IPS-NIHi7 (cell line): ENCODE measurements at regions not wholly inside any gene's neighbourhood (a gene's known extent, or its start where the extent isn't known, plus 50 kb on each side); places are given as distances from the start of the nearest gene placed in this dataset.

ENCODE experiments used
- DNase-seq: peaks from one replicate; pipeline ENCODE4 v3.0.0; 2012; ENCODE audit warnings: mixed read lengths; ENCODE audit errors: extremely low spot score

DNA sequence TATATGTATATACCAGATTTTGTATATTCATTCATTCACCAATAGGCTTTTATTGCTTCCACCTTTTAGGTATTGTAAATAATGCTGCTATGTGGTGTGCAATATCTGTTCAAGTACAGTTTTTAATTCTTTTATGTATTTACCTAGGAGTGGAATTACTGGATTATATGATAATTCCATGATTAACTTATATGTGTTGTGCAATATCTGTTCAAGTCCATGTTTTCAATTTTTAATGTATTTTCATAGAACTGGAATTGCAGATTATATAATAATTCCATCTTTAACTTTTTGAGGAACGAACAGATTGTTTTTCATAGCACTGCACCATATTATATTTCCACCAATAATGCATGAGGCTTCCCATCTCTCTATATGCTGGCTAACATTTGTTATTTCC is 50.6 kb upstream of the L3MBTL4 start:
- no peak for DNase-seq

DNA sequence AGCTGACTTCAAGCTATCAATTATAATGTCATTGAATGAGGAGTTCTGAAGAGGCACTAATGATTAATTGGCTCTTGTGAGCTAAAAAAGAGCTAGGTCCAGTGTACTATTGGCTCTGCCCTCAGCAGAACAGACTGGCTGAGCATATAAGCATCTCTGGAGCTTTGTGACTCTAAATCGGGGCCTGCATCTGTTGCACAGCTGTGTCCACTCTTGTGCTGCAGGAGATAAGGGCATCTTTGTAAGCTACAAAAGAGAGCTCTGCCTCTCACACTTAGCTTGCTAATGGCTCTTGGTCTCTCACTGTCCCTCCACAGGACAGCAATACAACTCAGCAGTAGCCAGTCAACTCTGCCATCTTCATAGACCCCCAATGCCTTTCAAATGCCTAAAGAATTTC is 61.5 kb upstream of the L3MBTL4 start:
- DNase-seq, result no peak

DNA sequence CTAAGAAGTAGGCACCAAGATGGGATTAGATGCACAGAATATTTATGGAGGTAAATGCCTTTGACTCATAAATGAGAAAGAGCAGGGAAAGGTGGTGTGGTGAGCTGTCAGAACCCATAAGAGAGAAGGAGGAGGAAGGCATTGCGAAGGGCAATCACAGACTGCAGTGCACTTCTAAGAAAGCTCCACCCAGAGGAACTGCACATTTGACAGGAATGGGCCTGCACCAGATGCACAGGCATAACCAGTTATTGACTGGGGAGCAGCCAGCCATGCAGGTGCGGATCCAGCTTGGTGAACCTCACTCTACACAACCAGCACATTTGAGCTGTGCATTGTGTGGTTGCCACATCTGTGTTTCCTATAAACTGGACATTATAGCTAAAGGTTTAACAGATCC is 62.2 kb upstream of the L3MBTL4 start:
- no peak for DNase-seq

DNA sequence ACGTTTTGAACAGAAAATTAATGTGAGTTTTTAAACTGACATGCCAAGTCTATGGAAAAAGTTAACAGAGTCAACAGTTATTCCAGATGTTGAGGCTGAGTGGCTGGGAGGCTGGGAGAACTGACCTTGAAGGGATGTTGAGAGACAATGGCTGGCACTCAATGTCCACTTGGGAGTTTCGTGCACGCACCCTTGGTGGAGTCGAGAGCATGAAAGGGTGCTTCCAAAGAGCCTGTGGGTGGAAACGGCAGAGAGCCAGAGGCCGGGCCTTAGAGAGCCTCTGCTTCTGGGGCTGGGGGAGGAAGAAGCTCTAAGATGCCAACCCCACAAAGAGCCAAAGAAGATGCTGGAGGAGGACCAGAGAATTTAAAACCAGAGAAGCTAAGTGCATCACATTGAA is 63.4 kb upstream of the L3MBTL4 start:
- no peak for DNase-seq

DNA sequence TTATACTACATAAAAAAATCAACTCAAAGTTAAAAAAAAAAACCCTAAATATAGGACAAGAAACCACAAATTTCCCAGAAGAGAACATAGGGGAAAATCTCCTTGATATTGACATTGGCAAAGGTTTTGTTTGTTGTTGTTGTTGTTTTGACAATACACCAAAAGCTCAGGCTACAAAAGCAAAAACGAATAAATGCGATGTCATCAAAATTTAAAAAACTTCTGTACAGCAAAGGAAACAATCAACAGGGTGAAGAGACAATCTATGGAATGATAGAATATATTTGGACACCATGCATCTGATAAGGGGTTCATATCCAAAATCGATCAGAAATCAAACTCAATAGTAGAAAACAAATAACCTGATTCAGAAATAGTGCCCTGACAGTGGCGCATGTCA is 65.0 kb upstream of the L3MBTL4 start:
- no peak for DNase-seq

DNA sequence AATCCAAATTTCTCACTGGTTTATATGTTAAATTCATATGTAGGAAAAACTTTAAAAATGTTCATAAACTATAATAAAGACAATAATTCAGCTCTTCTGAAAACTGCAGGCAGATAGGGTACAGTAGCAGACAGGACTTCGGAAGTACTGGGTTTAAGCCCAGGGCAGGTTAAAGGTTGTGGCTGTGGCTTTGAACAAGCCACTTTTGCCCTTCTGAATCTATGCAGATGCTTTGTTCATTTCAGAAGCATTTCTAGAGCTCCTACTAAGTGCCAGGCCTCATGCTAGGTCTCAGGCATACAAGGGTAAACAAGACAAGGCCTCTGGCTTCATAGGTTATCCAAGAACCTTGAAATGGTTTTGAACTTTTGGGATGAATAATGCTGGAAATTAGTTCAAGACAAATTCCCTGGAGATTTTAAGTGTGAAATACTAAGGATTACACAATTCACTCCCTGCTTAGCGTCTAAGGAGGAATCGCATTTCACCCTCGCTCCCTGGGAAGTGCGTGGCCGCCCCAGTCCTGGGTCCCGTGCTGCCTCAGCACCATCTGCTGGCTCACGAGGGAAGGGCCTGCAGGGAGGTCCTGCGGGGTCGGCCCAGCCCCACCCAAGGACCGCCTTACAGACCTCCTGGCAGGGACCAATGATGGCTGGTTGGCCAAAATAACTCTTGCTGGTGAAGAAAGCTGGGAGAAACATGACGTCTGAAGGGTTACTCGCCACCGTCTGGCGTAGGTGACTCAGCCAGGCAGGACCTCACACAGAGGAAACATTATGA is 67.7 kb upstream of the L3MBTL4 start:
- peak; percentile 94 for DNase-seq

DNA sequence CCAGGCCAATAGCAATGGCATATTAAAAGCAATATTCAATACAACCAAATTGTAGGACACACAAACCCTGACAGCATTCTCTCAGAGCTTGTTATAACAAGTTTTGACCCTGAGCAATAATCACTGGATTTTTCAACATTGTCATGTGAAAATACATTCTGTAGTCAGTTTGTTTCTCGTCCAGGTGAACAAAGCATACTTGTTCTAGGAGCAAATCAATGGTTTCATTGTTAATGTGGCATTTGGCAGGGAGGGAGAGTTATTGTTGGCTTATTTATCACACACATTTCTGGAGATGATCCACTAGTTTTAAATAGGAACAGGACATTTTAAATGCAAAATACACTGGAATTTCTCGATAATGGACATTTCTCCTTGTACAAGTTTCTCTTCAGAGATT is 69.9 kb upstream of the L3MBTL4 start:
- no peak for DNase-seq

DNA sequence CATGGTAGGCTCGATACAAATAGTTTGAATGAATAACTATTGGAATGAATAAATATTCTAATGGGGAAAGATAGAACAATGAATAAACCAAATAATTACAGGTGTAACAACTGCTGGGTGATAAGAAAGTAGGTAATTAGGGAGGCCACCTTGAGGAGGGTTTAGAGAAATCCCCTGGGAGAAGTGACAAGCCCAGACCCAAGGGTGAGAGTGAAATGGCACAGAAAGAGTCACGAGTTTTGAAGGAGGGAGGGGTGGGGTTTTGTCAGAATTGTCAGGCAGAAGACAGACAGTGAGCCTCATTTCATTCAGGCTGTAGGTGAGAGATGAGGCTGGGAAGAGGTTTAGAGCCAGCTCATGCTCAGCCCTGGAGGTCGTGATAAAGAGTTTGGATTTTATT is 71.6 kb upstream of the L3MBTL4 start:
- DNase-seq, result no peak

DNA sequence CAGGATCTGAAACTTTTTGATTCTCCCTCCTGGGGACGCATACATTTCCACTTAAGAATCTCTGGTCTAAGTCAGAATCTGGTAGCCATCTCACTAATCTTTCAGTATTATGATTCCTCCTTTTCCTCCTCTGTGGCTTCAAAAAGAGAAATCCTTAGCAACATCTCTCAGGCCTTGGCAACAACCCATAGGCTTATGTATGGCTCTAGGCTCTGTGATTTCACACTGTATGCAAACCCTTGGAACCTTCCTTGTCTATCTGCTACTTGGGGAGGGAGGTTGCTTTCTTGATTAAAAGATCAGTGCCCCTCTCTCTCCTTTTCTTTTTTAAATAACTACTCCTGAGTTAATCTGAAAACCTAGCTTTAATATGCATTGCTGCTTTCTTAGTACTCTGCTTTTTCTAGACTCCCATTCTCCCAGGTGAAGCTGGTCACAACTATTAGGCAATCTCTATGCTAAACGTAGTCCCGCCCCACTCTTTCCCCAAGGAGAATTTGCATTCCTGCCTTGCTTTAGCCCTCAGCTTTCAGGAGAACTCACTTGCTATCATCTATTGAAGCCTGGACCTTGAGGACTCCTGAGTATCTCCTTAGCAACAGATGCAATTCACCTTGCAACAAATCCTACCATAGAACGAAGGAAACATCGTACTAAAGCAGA is 72.2 kb upstream of the L3MBTL4 start:
- peak; percentile 30 for DNase-seq

DNA sequence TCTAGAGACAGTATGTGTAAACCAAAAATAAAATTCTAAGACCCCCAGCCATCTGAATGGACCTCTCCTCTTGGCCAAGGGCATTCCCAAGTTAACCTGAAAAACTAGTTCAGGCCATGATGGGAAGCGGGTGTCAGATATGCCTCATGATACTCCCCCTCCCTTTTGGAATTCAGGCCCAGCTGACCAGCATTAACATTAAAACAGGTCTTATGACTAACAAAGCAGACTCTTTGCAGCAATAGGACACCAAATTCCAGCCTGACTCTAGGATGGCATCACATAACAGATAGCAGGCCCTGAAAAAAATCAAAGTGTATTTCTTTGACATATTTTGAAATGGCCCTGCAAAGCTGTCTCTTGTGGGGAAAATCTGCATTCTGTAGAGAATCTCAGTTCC is 73.3 kb upstream of the L3MBTL4 start:
- no peak for DNase-seq

DNA sequence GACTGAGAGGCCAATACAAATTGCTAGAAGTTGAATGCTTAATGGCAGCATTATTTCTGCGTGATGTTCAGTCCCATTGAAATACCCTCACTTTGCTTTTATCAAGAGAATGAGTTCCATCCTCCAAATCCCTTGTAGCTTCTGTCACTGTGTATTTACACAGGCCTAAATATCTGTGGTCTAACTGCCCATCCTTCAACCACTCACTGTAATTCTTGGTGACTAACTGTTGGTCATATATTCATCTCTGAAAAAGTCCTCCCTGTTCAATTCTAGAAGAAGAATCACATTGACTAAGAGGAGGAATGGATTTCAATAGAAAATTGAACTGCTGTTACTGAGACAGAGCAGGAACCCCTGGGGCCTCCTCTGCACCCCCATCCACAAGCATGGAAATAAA is 74.2 kb upstream of the L3MBTL4 start:
- DNase-seq, result no peak

DNA sequence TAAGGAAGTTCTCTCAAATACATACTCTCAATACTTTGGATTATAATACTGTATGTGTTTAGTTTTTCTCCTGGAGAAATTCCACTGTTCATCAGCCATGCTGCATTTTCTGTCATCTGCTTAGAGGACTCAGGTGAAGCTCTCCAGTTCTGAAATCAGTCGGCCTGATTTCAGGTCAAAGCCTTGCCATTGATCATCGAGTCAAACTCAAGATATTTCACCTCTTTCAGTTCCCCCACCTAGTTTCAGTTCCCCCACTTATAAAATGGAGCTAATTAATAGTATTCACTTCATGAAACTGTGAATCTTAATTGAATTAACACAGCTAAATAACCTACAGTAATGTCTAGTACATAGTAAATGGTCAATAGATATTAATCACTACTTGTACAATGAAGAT is 75.3 kb upstream of the L3MBTL4 start:
- no peak for DNase-seq

DNA sequence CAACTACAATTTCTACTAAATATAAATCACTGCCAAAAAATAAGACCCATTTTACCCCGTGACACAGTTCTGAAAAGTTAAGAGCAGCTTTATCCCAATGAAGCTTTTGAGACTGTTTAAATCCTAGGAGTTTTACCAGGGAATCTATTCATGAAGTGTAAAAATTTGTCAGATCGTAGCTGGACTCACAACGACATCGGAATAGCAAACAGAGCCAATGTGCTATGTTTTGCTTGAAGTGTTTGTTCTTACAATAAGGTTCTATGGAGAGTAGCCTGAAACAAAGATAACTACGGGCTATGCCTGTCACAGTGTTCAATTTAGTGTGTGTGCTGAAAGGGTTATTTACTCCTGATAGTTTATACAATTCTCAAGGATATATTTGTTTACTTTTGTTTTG is 78.5 kb upstream of the L3MBTL4 start:
- no peak for DNase-seq

DNA sequence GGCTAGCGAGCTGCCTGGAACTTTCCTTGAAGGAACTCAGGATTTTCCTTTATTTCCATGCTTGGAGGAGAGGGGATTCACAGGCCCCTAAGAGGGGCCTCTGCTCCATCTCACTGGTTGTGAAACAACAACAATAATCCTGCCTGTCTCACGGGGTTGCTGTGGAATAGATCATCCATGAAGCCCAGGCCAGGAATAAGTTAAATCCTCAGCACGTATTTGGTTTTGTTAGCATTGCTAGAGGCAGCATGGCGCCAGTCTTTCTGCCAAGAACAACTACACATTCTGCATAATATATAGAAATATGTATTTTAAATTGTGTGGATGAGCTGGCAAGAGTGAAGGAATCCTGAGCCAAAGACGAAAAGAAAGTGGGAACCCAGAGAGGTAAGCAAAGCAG is 80.8 kb upstream of the L3MBTL4 start:
- DNase-seq, result no peak

DNA sequence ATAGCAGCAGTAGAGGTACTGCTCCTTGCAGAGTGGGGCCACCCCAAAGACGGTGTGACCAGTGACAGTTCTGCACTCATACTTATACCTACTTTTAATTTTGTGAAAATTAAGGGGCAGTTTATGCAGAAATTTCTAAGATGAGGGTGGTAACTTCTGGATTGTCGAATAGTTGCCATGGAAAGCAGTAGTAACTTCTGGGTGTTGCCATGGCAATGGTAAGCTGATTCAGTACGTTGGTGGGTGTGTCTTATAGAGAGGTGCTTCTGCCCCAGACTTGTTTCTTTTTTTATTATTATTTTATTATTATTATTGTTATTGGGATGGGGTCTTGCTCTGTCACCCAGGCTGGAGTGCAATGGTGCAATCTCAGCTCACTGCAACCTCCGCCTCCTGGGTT is 82.8 kb upstream of the L3MBTL4 start:
- no peak for DNase-seq

DNA sequence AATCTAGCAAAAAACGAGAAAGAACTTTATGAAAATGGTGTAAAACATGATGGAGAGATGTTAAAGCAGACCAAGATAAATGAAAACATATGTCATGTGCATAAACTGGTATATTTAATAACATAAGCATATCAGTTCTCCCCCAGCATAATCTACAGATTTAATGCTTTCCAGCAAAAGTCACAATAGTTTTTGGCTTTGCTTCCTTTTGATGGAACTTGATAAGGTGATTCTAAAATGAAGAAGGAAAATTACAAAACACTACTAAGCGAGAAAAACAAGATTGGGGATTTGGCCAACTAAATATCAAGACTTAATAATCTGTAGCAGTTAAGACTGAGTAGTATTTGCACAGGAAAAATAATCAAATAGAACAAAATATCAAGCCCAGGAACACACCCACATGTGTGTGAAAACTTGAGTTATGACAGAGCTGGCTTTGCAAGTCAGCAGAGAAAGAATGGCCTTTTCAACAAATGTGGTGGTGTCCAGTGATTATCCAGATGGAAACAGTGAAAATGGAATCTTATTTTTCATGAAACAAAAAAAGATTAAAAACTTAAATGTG is 83.7 kb upstream of the L3MBTL4 start:
- DNase-seq, result no peak

DNA sequence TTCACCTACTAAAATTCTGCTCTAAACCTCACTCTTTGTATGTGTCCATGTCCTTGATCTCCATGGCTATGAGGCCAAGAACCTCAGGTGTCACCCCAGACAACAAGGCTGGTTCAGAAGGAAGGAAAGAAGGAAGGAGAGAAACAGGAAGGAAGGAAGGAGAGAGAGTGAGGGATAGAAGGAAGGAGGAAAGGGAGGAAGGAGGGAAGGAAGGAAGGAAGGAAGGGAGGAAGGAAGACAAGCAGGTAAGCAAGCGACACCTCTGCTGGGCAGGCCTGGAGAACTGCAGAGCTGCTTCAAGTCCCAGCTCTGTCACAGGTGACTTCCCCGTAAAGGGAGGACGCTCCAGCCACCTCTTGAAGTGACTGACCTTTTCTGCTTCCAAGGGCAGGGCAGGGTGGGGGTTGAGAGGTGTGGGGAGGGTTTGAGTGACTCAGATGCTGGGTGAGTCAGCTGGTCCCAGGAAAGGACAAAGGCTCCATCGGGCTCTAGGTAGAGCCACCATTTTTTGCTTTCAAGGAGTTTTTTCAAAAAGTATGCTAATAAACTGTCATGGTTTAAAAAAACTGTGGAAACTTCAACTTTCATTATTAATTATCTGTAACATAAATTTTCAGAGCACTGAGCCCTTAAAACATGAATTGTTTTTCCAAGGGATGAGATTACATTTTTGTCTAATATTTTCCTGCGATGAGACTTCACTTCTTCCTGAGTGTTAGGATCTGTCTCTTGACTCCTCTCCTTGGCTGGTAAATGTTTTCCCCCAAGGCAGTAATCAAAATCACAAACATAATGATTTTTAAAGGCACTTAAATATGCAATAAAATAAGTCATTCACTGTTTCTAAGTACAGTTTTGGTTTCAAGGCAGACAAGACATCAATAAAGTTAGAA is 90.1 kb upstream of the L3MBTL4 start:
- DNase-seq, result peak; percentile 27

DNA sequence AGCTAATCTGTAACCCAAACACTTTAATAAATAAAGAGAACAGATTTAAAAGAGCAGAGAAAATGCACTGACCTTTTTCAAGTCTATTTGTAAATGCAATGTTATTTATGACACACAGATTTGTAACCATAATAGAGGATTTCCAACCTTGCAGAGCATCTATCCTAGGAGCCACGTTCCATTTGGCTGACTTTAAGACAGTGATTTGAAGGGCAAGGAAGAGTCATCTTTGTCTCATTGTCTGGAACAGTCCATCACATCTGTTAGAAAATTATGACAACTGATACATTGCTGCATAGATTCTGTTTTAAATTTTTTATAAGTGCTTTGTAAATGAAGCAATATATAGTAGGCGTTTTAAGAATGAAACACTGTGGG is 90.8 kb upstream of the L3MBTL4 start:
- no peak for DNase-seq

DNA sequence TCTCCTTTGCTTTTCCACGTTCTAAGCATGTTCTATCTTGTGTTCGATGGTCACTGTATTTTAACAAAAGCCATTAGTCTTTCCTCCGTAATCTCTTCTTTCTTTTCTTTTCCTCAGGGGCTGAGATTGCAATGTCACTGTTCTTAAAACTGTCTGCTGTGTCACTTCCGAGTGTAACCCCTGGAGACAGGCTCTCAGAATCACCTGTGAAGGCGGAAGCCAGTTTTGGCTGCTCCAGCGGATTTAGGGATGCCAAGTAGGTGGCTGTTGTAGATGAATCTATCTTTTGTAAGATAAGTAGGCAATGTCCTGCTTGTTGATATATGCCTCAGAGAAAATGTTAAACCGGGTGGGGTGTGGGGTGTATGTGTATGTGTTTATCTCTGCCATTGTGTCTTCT is 94.7 kb upstream of the L3MBTL4 start:
- peak; percentile 19 for DNase-seq

DNA sequence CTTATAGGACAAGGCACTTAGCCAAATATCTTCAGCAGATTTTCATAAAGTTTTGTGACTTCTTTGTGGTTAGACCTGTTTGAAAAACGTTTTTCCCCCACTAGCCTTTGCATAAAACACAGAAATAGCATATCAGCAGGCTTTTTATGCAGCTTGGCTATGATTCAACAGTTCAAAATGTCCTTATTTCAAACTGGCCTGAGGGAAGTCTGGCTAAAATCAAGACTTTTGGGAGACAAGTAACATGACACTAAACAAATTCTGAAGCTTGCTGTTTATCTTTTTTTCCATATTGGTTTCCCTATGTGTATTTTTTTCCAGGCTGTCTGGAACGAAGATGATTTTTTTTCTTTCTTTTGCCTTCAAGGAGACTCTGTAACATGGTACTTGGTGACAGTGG is 95.1 kb upstream of the L3MBTL4 start:
- no peak for DNase-seq

DNA sequence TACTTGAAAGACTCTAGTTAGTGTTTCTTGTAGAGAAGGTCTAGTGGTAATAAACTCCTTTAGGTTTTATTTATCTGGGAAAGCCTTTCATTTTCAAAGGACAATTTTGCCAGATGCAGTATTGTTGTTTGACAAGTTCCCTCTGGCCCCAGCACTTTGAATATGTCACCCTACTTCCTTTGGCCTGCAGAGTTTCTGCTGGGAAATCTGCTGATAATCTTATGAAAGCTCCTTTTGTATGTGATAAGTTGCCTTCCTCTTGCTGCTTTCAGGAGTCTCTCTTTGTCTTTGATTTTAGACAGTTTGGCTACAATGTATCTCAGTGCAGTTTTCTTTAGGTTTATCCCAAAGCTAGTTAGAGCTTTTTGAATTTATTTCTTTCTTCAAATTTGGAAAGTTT is 106.2 kb upstream of the L3MBTL4 start:
- no peak for DNase-seq

DNA sequence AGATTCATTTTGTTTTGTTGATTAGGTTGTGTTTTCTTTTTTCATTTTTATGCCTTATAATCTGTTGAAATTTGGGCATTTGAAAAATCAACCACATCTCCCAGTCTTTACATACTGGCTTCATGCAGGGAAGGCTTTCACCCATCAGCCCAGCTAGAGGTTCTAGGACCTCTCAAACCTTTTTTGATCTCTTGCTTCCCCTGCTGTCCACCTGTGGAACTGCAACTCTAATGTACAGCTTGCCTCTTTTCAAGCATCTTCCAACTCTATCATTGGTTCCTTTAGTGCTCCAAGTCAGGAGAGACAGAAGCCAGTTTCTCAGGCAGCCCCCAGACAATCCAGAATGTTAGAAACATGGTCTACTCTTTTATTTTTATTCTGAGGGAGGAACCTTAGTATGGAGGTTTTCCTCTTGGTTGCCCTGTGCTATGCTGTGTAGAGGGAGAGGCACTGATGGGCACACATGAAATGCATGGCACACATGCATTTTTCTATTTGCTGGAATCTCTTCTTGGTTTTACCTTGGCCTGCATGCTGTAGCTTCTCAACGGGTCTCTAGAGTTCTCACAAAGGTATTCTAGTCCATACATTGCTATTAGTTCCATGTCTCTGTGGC is 107.2 kb upstream of the L3MBTL4 start:
- peak; percentile 74 for DNase-seq
